ENCODE measurements at regions not wholly inside any gene's neighbourhood (a gene's known extent, or its start where the extent isn't known, plus 50 kb on each side); places are given as distances from the start of the nearest gene placed in this dataset.

- TF ChIP-seq CTCF (IDR thresholded peaks at IDR 0.05) (no peak), POLR2A (IDR thresholded peaks at IDR 0.05) (no peak)
These were observed 275.0 kb upstream of the CLNK start for GRCh38 chr4:10959586-10959985.

Data from tibial nerve (tissue), 3 donors.